HEK293T (cell line): ENCODE measurements at regions not wholly inside any gene's neighbourhood (a gene's known extent, or its start where the extent isn't known, plus 50 kb on each side); places are given as distances from the start of the nearest gene placed in this dataset.

Experiments used
- ARNT ChIP-seq: fragments of 450-650 bp; IDR thresholded peaks from 2 replicates; pipeline ENCODE4 v1.6.1; 2017; ENCODE audit warnings: mild to moderate bottlenecking
- BHLHE40 ChIP-seq: fragments of 450-650 bp; IDR thresholded peaks from 2 replicates; pipeline ENCODE4 v1.6.1; 2016; ENCODE audit warnings: mild to moderate bottlenecking, moderate library complexity, borderline replicate concordance
- FOXA1 ChIP-seq: fragments of 450-650 bp; IDR thresholded peaks from 2 replicates; pipeline ENCODE4 v1.6.1; 2016; ENCODE audit warnings: mild to moderate bottlenecking
- L3MBTL2 ChIP-seq: fragments of 450-650 bp; conservative IDR thresholded peaks from 2 replicates; pipeline ENCODE4 v1.6.1; 2016; ENCODE audit warnings: mild to moderate bottlenecking
- SP1 ChIP-seq: fragments of 450-650 bp; IDR thresholded peaks from 2 replicates; pipeline ENCODE4 v1.6.1; 2017
- SUZ12 ChIP-seq: fragments of 450-650 bp; IDR thresholded peaks from 2 replicates; pipeline ENCODE4 v1.6.1; 2016; ENCODE audit warnings: mild to moderate bottlenecking
- ZNF384 ChIP-seq: fragments of 450-650 bp; IDR thresholded peaks from 2 replicates; pipeline ENCODE4 v1.6.1; 2016
- TF ChIP-seq, protein P1 (sequence below): fragments of 450-650 bp; IDR thresholded peaks from 2 replicates; pipeline ENCODE4 v1.6.1; 2016

DNA sequence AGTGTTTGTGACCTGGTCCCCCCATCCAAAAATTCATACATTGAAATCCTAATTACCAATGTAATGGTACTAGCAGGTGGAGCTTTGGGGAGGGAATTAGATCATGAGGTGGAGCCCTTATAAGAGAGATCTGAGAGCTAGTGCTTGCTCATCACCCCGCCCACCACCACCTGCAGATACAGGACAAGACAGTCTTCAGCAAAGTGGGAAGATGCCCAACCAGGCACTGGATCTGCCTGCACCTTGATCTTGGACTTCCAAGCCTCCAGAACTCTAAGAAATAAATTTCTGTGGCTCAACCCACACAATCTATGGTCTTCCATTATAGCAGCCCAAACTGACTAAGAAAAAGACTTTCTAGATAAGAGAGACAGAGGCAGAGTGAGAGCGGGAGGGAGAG is 343.4 kb downstream of the LRRIQ3 start:
- TF ChIP-seq SP1: no peak
- no peak for TF ChIP-seq BHLHE40
- TF ChIP-seq ZNF384: no peak
- no peak for TF ChIP-seq FOXA1
- TF ChIP-seq, protein P1, sequence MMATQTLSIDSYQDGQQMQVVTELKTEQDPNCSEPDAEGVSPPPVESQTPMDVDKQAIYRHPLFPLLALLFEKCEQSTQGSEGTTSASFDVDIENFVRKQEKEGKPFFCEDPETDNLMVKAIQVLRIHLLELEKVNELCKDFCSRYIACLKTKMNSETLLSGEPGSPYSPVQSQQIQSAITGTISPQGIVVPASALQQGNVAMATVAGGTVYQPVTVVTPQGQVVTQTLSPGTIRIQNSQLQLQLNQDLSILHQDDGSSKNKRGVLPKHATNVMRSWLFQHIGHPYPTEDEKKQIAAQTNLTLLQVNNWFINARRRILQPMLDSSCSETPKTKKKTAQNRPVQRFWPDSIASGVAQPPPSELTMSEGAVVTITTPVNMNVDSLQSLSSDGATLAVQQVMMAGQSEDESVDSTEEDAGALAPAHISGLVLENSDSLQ: no peak
- TF ChIP-seq ARNT: no peak
- no peak for TF ChIP-seq SUZ12
- no peak for TF ChIP-seq L3MBTL2
